ENCODE measurements at regions not wholly inside any gene's neighbourhood (a gene's known extent, or its start where the extent isn't known, plus 50 kb on each side); places are given as distances from the start of the nearest gene placed in this dataset.

- H3K27ac ChIP-seq = no peak overlapping the region
- no peak for TF ChIP-seq CTCF (conservative IDR thresholded peaks at IDR 0.05)
These were observed 288.5 kb upstream of the SNX7 start for GRCh38 chr1:98373056-98373455.

- no peak for TF ChIP-seq CTCF (conservative IDR thresholded peaks at IDR 0.05)
These were observed 289.8 kb upstream of the SNX7 start for GRCh38 chr1:98371764-98372163.

GRCh38 chr1:98369463-98369862, 292.1 kb upstream of the SNX7 start:
- no peak for TF ChIP-seq CTCF (conservative IDR thresholded peaks at IDR 0.05)
- no peak overlapping the region for H3K27ac ChIP-seq

More at GRCh38 chr1:98371764-98372163, 289.8 kb upstream of the SNX7 start:
- H3K27ac ChIP-seq = no peak overlapping the region

- H3K27ac ChIP-seq = no peak overlapping the region
- no peak for TF ChIP-seq CTCF (conservative IDR thresholded peaks at IDR 0.05)
These were observed 292.5 kb upstream of the SNX7 start for GRCh38 chr1:98368995-98369394.

GRCh38 chr1:98367426-98367825, 294.1 kb upstream of the SNX7 start:
- no peak for TF ChIP-seq CTCF (conservative IDR thresholded peaks at IDR 0.05)

GRCh38 chr1:98366343-98366742, 295.2 kb upstream of the SNX7 start:
- TF ChIP-seq CTCF (conservative IDR thresholded peaks at IDR 0.05) = no peak
- H3K27ac ChIP-seq = no peak overlapping the region

More at GRCh38 chr1:98367426-98367825, 294.1 kb upstream of the SNX7 start:
- no peak overlapping the region for H3K27ac ChIP-seq

GRCh38 chr1:98364544-98364943, 297.0 kb upstream of the SNX7 start:
- no peak overlapping the region for H3K27ac ChIP-seq
- no peak for TF ChIP-seq CTCF (conservative IDR thresholded peaks at IDR 0.05)

GRCh38 chr1:98360864-98361263, 300.7 kb upstream of the SNX7 start:
- no peak for TF ChIP-seq CTCF (conservative IDR thresholded peaks at IDR 0.05)

More at GRCh38 chr1:98360864-98361263, 300.7 kb upstream of the SNX7 start:
- no peak overlapping the region for H3K27ac ChIP-seq

All from VCaP (cell line).